ENCODE measurements at regions not wholly inside any gene's neighbourhood (a gene's known extent, or its start where the extent isn't known, plus 50 kb on each side); places are given as distances from the start of the nearest gene placed in this dataset.

- no peaks in the 10 kb centered on the region for H3K79me2 ChIP-seq (ENCODE audit: low read length)
- H3K4me1 ChIP-seq (ENCODE audit: low read length), result peaks cover 9% of the 10 kb centered on the region
- H3K27me3 ChIP-seq (ENCODE audit: low read depth, low read length), result no peaks in the 10 kb centered on the region
- peak overlapping the region; percentile 11; the same call in 1 of the 2 replicates for H3K4me2 ChIP-seq (ENCODE audit: low read length)
- H3K27ac ChIP-seq (ENCODE audit: low read length), result no peak overlapping the region
- H2AFZ ChIP-seq (ENCODE audit: low read depth, low read length), result no peak overlapping the region
- no peaks in the 10 kb centered on the region for H4K20me1 ChIP-seq (ENCODE audit: insufficient read depth, low read length)
- no peaks in the 10 kb centered on the region for H3K9me3 ChIP-seq (ENCODE audit: insufficient read depth, low read length)
- H3K9ac ChIP-seq (ENCODE audit: low read length), result no peak overlapping the region
- H3K4me3 ChIP-seq (ENCODE audit: low read length), result no peak overlapping the region
- H3K36me3 ChIP-seq (replicated peaks; ENCODE audit: low read depth, low read length), result no peaks in the 10 kb centered on the region
- TF ChIP-seq EZH2phosphoT487 (IDR thresholded peaks at IDR 0.05; ENCODE audit: low read depth) (no peak), CTCF (IDR thresholded peaks at IDR 0.05; ENCODE audit: low read depth, low read length) (no peak)
Observed at GRCh38 chr18:51879329-51879728, 460.7 kb upstream of the DCC start.

- Histone ChIP-seq H3K9me3 (ENCODE audit: insufficient read depth, low read length) (no peaks in the 10 kb centered on the region), H3K79me2 (ENCODE audit: low read length) (no peaks in the 10 kb centered on the region), H4K20me1 (ENCODE audit: insufficient read depth, low read length) (no peaks in the 10 kb centered on the region), H3K36me3 (replicated peaks; ENCODE audit: low read depth, low read length) (no peaks in the 10 kb centered on the region), H3K27ac (ENCODE audit: low read length) (no peak overlapping the region), H3K4me1 (ENCODE audit: low read length) (peaks cover 9% of the 10 kb centered on the region), H3K9ac (ENCODE audit: low read length) (no peak overlapping the region), H3K4me2 (ENCODE audit: low read length) (no peak overlapping the region), H3K4me3 (ENCODE audit: low read length) (no peak overlapping the region), H3K27me3 (ENCODE audit: low read depth, low read length) (no peaks in the 10 kb centered on the region), H2AFZ (ENCODE audit: low read depth, low read length) (no peak overlapping the region)
- TF ChIP-seq CTCF (IDR thresholded peaks at IDR 0.05; ENCODE audit: low read depth, low read length) (no peak), EZH2phosphoT487 (IDR thresholded peaks at IDR 0.05; ENCODE audit: low read depth) (no peak)
Observed at GRCh38 chr18:51881394-51881793, 458.6 kb upstream of the DCC start.

GRCh38 chr18:51884039-51884438, 456.0 kb upstream of the DCC start:
- Histone ChIP-seq H3K27me3 (ENCODE audit: low read depth, low read length) (no peaks in the 10 kb centered on the region), H3K4me3 (ENCODE audit: low read length) (no peak overlapping the region), H3K79me2 (ENCODE audit: low read length) (no peaks in the 10 kb centered on the region), H3K36me3 (replicated peaks; ENCODE audit: low read depth, low read length) (no peaks in the 10 kb centered on the region), H3K4me1 (ENCODE audit: low read length) (peaks cover 7% of the 10 kb centered on the region), H3K27ac (ENCODE audit: low read length) (no peak overlapping the region), H3K4me2 (ENCODE audit: low read length) (no peak overlapping the region), H3K9ac (ENCODE audit: low read length) (no peak overlapping the region), H2AFZ (ENCODE audit: low read depth, low read length) (no peak overlapping the region), H4K20me1 (ENCODE audit: insufficient read depth, low read length) (no peaks in the 10 kb centered on the region), H3K9me3 (ENCODE audit: insufficient read depth, low read length) (no peaks in the 10 kb centered on the region)
- TF ChIP-seq EZH2phosphoT487 (IDR thresholded peaks at IDR 0.05; ENCODE audit: low read depth) (no peak), CTCF (IDR thresholded peaks at IDR 0.05; ENCODE audit: low read depth, low read length) (no peak)

- TF ChIP-seq EZH2phosphoT487 (IDR thresholded peaks at IDR 0.05; ENCODE audit: low read depth) (no peak), CTCF (IDR thresholded peaks at IDR 0.05; ENCODE audit: low read depth, low read length) (no peak)
- H3K27me3 ChIP-seq (ENCODE audit: low read depth, low read length), result no peaks in the 10 kb centered on the region
- H3K4me3 ChIP-seq (ENCODE audit: low read length), result no peak overlapping the region
- no peaks in the 10 kb centered on the region for H3K36me3 ChIP-seq (replicated peaks; ENCODE audit: low read depth, low read length)
- H2AFZ ChIP-seq (ENCODE audit: low read depth, low read length), result no peak overlapping the region
- H3K4me2 ChIP-seq (ENCODE audit: low read length), result no peak overlapping the region
- H3K9ac ChIP-seq (ENCODE audit: low read length), result no peak overlapping the region
- H3K4me1 ChIP-seq (ENCODE audit: low read length), result no peaks in the 10 kb centered on the region
- H3K9me3 ChIP-seq (ENCODE audit: insufficient read depth, low read length), result no peaks in the 10 kb centered on the region
- H4K20me1 ChIP-seq (ENCODE audit: insufficient read depth, low read length), result no peaks in the 10 kb centered on the region
- H3K79me2 ChIP-seq (ENCODE audit: low read length), result no peaks in the 10 kb centered on the region
- no peak overlapping the region for H3K27ac ChIP-seq (ENCODE audit: low read length)
Observed at GRCh38 chr18:51890762-51891161, 449.2 kb upstream of the DCC start.
